ENCODE measurements at regions not wholly inside any gene's neighbourhood (a gene's known extent, or its start where the extent isn't known, plus 50 kb on each side); places are given as distances from the start of the nearest gene placed in this dataset.

DNA sequence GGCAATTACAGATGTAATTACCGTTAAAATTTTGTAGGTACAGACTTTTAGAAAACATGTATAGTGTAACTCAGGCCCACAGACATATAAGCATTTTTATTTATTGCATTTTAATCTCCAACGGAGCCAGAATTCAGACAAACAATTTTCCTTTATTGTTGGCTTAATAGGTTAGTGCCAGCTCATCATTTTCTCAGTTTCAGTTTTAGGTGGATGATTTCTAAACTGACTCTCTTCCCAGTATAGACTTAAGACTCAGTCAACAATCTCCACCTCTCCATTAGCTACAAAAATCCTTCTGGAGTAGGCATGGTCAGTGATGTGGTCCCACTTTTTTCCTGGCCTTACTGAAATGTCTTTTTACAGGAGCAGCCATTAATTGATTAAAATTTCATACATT is 994.6 kb downstream of the TBL1XR1 start:
- TF ChIP-seq, protein P1, sequence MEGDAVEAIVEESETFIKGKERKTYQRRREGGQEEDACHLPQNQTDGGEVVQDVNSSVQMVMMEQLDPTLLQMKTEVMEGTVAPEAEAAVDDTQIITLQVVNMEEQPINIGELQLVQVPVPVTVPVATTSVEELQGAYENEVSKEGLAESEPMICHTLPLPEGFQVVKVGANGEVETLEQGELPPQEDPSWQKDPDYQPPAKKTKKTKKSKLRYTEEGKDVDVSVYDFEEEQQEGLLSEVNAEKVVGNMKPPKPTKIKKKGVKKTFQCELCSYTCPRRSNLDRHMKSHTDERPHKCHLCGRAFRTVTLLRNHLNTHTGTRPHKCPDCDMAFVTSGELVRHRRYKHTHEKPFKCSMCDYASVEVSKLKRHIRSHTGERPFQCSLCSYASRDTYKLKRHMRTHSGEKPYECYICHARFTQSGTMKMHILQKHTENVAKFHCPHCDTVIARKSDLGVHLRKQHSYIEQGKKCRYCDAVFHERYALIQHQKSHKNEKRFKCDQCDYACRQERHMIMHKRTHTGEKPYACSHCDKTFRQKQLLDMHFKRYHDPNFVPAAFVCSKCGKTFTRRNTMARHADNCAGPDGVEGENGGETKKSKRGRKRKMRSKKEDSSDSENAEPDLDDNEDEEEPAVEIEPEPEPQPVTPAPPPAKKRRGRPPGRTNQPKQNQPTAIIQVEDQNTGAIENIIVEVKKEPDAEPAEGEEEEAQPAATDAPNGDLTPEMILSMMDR (IDR thresholded peaks at IDR 0.05 in 2 of 3, conservative IDR thresholded peaks at IDR 0.05 in 1 of 3; ENCODE audit: insufficient read depth in 2 of 3, low read depth in 1 of 3, low read length in 3 of 3): no peak
- TF ChIP-seq E2F6 (IDR thresholded peaks at IDR 0.05; ENCODE audit: borderline replicate concordance in 1 of 2, extremely low read depth in 1 of 2, insufficient read depth in 1 of 2, insufficient read length in 1 of 2, low read depth in 1 of 2, low read length in 1 of 2, poor library complexity in 1 of 2, severe bottlenecking in 1 of 2) (no peak), RAD21 (CRISPR knock-in tag; conservative IDR thresholded peaks at IDR 0.05 in 1 of 2, IDR thresholded peaks at IDR 0.05 in 1 of 2) (no peak), TCF7L2 (IDR thresholded peaks at IDR 0.05; ENCODE audit: low read depth, low read length) (no peak), ZNF239 (CRISPR knock-in tag; IDR thresholded peaks at IDR 0.05) (no peak), SMC3 (conservative IDR thresholded peaks at IDR 0.05; ENCODE audit: insufficient read depth, low read depth, low read length) (no peak), ATF1 (CRISPR knock-in tag; IDR thresholded peaks at IDR 0.05) (no peak), ATF1 (tag; IDR thresholded peaks at IDR 0.05) (no peak)
- TF ChIP-seq, protein P2, sequence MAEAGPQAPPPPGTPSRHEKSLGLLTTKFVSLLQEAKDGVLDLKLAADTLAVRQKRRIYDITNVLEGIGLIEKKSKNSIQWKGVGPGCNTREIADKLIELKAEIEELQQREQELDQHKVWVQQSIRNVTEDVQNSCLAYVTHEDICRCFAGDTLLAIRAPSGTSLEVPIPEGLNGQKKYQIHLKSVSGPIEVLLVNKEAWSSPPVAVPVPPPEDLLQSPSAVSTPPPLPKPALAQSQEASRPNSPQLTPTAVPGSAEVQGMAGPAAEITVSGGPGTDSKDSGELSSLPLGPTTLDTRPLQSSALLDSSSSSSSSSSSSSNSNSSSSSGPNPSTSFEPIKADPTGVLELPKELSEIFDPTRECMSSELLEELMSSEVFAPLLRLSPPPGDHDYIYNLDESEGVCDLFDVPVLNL (CRISPR knock-in tag; IDR thresholded peaks at IDR 0.05; ENCODE audit: low read depth): no peak

Data from K562 (cell line).